GM21717 (cell line): ENCODE measurements at regions not wholly inside any gene's neighbourhood (a gene's known extent, or its start where the extent isn't known, plus 50 kb on each side); places are given as distances from the start of the nearest gene placed in this dataset.

Experiments
- ATAC-seq: cut with Tn5 transposase; IDR thresholded peaks from one replicate; pipeline ENCODE4 v1.9.1; 2021; ENCODE audit warnings: mild to moderate bottlenecking, moderate library complexity; ENCODE audit not compliant: unreplicated experiment

DNA sequence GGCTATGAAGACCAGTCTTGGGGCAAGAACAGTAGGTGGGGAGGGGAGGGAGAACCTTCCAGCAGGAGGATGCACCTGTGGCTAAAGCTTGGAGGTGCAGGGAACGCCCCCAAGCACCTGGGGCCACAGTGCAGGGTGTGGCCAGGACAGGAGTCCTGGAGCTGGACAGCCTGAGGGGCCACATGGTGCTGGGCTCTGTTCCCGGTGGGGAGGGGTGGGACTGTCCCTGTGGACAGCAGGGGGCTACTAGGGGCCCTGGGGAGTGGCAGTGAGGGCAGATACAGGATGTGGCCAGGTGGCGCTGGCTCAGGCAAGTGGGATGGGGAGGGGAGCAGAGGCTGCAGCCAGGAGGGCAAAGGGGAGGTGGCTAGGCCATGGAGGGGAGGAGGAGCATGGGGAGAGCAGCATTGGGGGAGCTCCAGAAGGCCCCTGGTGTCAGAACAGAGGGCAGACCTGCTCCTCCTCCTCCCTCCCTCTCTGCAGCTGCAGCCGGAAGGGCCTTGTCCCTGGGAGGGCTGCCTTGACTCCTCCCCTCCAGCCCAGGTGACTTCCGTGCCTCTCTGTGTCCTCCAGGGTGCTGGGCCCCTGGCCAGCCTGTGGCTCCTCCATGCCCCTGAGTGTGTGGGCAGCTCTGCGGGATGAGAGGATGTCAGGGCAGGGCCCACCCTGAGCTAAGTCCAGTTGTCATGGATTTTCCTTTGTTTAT is 68.4 kb upstream of the DLK1 start:
- ATAC-seq, result no peak

GRCh38 chr14:100659345-100660001 is 67.2 kb upstream of the DLK1 start:
- no peak for ATAC-seq

DNA sequence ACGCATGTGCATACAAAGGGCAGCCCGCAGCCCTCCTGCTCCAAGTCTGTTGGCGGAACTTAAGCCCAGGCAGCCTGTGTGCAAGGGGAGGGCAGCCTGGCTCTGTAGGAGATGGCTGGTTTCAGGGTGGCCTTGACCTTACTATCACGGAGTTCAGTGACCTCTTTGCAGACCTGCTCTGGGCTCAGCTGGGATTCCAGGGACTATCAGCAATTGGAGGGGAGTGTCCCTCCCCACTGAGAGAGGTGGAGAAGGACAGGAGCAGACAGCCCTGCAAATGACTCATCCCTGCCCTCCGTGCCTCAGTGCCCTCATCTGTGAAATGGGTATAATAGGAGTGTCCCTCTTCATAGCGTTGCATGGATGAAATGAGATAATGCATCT is 66.2 kb upstream of the DLK1 start:
- no peak for ATAC-seq

DNA sequence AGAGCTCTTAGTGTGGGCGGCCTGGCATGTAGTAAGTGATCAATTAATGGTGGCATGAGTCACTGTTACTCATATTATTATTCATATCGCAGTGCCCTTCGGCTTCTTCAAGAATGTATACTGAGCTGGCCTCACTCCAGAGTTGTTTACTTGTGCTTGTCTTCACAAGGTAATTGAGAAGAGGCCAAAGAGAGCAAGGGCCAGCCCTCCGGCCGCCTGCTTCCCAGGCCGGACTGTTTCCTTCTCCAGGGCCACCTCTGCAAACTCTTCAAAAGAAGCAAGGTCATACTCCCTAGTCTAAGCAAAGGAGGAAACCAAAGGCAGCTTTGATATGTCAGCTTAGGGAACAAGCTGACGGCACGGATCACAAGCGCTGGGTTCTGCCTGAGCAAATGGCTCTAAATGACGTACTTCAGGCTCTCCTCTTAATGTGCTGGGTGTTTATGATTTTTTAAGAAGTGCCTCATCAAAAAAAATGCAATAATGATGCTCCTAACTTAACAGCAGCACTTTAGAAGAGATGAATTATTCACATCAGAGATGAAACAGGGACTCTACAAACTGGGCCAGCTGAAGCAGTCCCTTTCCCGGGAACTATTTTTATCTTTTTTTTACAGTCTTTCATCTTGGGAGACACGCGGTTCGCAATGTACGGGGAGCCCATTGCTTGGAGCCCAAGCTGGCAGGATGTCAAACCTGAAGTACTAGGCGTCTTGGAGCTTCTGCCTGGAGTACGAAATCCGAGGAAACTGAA is 65.6 kb upstream of the DLK1 start:
- ATAC-seq, result no peak

DNA sequence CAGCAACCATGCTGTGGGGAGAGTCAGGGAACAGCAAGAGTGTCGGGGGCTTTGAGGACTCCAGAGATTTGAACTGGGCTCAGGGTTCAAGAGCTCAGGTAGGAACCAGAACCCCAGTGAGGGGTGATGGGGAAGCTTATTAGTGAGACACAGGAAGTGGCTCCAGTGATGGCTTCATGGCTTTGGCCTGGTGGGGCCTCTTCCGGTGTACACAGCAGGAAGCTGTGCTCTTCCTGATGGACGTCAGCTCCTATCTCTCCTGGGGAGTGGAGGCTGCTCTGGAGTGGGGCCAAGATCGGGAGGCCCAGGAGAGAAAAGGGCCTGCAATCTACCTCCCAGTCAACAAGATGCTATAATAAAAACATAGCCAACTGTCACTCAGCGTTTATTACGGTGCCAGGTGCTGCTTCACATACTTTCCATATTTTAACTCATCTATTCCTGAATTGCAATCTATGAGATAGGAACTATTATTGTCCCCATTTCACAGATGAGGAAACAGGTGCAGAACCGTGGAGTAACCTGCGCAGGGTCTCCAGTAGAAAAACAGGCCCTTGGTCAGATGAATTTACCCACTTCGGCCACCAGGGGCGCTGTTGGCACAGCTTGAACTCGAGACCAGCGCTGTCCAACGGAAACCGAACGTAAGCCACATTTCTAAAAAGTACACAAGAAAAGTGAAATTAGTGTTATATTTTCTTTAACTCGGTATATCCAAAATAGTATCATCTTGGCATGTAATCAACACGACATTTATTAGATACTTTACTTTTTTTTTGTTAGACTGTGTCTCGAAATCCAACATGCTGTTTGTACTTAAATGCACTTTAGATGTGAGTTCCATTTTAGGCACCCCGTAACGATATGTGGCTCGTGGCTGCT is 63.6 kb upstream of the DLK1 start:
- ATAC-seq, result no peak

DNA sequence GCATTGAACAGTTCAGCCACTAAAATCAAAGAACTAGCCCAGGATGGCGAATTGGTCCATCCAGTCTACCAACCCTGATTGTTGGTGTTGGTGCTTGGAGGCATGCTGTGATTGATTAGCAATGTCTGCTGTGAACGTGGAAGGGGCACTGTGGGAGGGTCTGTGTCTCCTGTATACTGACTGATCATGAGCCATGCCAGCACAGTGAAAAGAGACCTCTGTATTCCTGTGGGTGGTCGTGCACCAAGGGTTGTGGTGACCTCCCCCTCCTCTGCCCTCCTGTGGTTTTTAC is 63.0 kb upstream of the DLK1 start:
- ATAC-seq, result no peak

GRCh38 chr14:100664231-100664630 is 62.5 kb upstream of the DLK1 start:
- ATAC-seq, result no peak

DNA sequence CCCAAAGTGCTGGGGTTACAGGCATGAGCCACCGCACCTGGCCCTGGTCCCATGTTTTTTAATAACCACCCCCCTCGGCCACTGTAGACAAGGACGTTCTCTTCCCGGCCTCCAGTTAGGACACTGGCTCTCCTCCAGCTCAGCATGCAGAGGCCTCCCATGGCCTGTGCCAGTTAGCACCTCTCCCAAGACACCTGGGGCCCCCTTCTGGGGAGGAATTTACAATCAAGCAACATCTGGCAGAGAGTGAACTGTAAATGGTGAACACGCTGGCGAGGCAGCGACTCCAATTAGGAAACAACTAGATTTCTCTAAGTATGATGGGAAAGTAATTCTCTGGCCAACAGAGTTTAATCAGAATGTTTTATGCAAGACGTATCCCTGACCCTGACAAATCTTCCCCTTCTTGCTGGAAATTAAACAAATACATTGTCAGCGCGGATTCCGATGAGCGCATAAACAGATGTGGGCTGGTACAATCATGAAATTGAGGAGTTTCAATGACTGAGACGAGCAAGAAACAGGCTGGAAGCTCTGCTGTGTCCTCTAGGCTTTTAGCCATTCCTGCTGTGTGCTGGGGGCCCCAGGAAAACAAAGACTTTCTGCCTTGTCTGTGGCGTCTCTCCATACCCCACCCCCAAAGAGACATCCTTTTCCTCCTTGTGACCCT is 61.7 kb upstream of the DLK1 start:
- no peak for ATAC-seq

- no peak for ATAC-seq
These were observed 61.1 kb upstream of the DLK1 start for GRCh38 chr14:100665511-100666032.

DNA sequence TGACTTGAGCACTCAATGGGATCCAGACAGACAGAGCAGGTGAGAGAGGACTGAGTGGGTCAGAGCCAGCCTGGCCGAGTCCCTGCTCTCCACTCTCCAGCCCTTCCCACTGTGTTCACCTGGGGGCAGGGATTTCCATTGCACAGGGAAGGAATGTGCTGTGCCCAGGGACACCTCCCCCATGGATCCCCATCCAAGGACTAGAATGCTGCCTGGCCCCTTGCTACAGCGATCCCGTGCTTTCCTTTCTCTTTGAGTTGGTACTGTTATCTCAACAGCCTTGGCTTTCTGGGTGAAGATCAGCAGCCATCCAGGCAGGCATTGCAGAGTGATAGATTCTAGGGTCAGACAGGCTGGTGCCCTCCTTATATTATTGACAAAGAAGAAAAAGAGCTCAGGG is 60.3 kb upstream of the DLK1 start:
- ATAC-seq, result no peak

DNA sequence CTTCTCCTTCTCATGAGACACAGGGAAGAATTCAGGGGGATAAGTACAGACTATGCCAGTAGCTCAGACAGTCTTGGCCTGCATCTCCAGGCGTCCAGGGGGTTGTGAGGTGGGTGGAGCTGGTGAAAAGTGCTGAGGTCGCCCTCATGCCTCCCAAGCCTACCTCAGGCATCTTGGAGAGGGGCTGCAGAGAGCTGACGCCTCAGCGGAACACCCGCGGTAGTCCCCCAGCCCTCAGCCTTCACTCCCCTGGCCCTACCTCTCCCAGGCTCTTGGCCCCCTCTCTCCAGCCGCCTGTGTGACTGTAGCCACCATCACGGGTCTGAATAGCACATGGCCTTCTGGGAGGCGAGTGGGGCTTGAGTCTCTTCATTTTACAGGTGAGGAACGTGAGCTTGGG is 59.8 kb upstream of the DLK1 start:
- no peak for ATAC-seq

DNA sequence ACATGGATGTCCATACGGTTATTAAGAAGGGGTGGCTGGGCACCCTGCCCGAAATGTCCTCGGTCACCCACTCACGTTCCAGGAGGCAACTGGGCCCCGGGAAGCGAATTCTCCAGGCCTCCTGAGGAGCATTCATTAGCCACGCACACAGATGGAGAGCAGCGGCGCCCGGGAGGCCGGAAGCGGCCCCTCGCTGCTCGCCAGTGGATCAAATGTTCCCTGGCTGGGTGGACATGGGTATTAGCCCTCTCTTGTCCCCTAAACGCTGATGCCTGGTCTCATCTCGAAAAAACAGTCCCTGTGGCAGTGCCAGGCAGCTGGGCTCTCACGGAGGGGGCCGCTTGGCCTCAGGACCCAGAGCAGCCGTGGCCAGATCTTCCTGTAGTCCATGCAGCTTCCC is 59.0 kb upstream of the DLK1 start:
- no peak for ATAC-seq

GRCh38 chr14:100668352-100668751 is 58.3 kb upstream of the DLK1 start:
- ATAC-seq, result no peak

- ATAC-seq, result no peak
These were observed 57.7 kb upstream of the DLK1 start for GRCh38 chr14:100669011-100669412.

DNA sequence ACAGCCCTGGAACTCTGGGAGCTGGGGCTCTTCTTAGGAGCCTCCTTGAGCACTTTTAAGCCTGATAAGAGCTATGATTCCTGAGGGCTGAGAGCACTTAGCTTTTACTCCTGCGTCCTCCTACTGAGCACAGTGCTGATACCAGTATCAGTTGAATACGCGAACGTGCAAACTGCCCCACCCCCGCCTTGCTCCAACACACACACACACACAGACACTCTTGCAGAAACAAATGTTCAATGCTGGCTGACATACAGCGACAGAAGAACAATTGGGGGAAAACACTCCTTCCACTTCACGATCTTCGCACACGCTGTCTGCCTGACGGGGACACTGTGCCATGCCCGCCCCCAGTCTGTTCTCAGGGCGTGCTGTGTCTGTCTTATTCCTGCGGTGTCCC is 57.2 kb upstream of the DLK1 start:
- no peak for ATAC-seq

GRCh38 chr14:100670017-100670752 is 56.5 kb upstream of the DLK1 start:
- ATAC-seq, result no peak

GRCh38 chr14:100670753-100671049 is 56.0 kb upstream of the DLK1 start:
- ATAC-seq, result no peak

GRCh38 chr14:100671386-100671901 is 55.2 kb upstream of the DLK1 start:
- no peak for ATAC-seq

DNA sequence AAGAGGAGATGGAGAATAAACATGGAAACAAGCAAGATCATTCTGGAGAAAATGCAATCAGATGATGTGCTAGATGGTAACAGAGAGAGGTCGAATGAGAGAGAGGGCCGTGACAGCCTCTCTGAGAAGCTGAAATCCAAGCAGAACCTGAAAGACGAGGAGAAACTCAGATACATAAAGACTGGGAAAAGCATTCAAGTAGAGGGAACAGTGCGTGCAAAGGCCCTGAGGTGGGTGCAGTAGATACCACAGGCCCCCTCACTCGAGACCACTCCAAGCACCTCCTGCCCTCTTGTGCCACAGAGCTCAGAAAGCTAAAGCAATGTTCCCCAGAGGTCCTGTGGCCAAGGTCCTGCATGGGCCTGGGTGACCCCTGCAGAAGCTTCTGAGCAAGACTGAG is 54.8 kb upstream of the DLK1 start:
- no peak for ATAC-seq
